T-cell (primary cell): ENCODE measurements at regions not wholly inside any gene's neighbourhood (a gene's known extent, or its start where the extent isn't known, plus 50 kb on each side); places are given as distances from the start of the nearest gene placed in this dataset.

Source experiments
- ATAC-seq, 4 experiments: fragments of 200-7000 bp in 3 of 4; fragments of 150-1000 bp in 1 of 4; cut with Tn5 transposase; replicated peaks in 1 of 4; 1 replicate in 3 of 4; 2 replicates in 1 of 4; pipeline ENCODE4 v1.10.0; 2021; ENCODE audit warnings: moderate library complexity in 3 of 4, mild to moderate bottlenecking in 2 of 4, moderate number of reproducible peaks in 1 of 4
- CTCF ChIA-PET, 2 donors: fragments of 300-600 bp; sonication (Branson Sonifier 250); formaldehyde crosslinking; loops; one replicate each; lab custom pipeline; 2022; ENCODE audit warnings: antibody characterized with exemption in 2 of 2; lab: Charles Lee
- POLR2A ChIA-PET, 2 donors: fragments of 300-600 bp; sonication (Branson Sonifier 250); formaldehyde crosslinking; loops; one replicate each; lab custom pipeline; 2022; ENCODE audit warnings: antibody characterized with exemption in 2 of 2; lab: Charles Lee
- DNase-seq, 35 experiments: peaks; one replicate each; pipeline versions ENCODE4 v3.0.0 to v3.0.0-alpha.2; 2013 to 2023
- H3K27ac ChIP-seq: one replicate; pipeline ENCODE4 v1.5.1; 2013; ENCODE audit warnings: low read length
- H3K27me3 ChIP-seq, 2 experiments: replicated peaks in 1 of 2; 1 replicate in 1 of 2; 2 replicates in 1 of 2; pipeline versions ENCODE4 v1.6.1 to v1.7.0; 2013; ENCODE audit warnings: low read length in 1 of 2, mixed read lengths in 1 of 2; ENCODE audit not compliant: control insufficient read depth in 2 of 2, insufficient read depth in 2 of 2; ENCODE audit errors: extremely low read depth in 1 of 2
- H3K36me3 ChIP-seq, 2 donors: 1 replicate in 1 of 2; 2 replicates in 1 of 2; pipeline versions ENCODE4 v1.6.1 to v1.7.0; 2013; ENCODE audit warnings: low read length in 1 of 2; ENCODE audit not compliant: control insufficient read depth in 2 of 2, insufficient read depth in 1 of 2; ENCODE audit errors: extremely low read depth in 1 of 2
- H3K4me1 ChIP-seq, 2 experiments: 1 replicate in 1 of 2; 2 replicates in 1 of 2; pipeline versions ENCODE4 v1.6.1 to v1.7.0; 2013; ENCODE audit warnings: low read length in 2 of 2, mixed read lengths in 1 of 2; ENCODE audit not compliant: insufficient read depth in 2 of 2, control insufficient read depth in 1 of 2; ENCODE audit errors: extremely low read depth in 1 of 2
- H3K4me3 ChIP-seq, 2 donors: 1 replicate in 1 of 2; 2 replicates in 1 of 2; pipeline versions ENCODE4 v1.5.1 to v1.7.0; 2013; ENCODE audit warnings: mild to moderate bottlenecking in 2 of 2, low read length in 1 of 2, moderate library complexity in 1 of 2; ENCODE audit not compliant: control insufficient read depth in 1 of 2; ENCODE audit errors: extremely low read depth in 1 of 2
- H3K9me3 ChIP-seq: 2 replicates; pipeline ENCODE4 v1.7.0; 2013
- H3K27ac Mint-ChIP-seq, 2 donors: one replicate each; pipeline ENCODE4 v1.8.0; 2020 to 2021; ENCODE audit warnings: mild to moderate bottlenecking in 2 of 2, mixed read lengths in 2 of 2
- H3K27me3 Mint-ChIP-seq, 2 donors: one replicate each; pipeline ENCODE4 v1.8.0; 2021 to 2022; ENCODE audit warnings: mixed read lengths in 2 of 2
- H3K36me3 Mint-ChIP-seq: one replicate; pipeline ENCODE4 v1.8.0; 2021; ENCODE audit warnings: mixed read lengths
- H3K4me1 Mint-ChIP-seq, 3 donors: one replicate each; pipeline ENCODE4 v1.8.0; 2020 to 2022; ENCODE audit warnings: mixed read lengths in 3 of 3, mild to moderate bottlenecking in 1 of 3
- H3K4me3 Mint-ChIP-seq, 3 donors: one replicate each; pipeline ENCODE4 v1.8.0; 2020 to 2022; ENCODE audit warnings: mild to moderate bottlenecking in 3 of 3, mixed read lengths in 3 of 3, moderate library complexity in 3 of 3
- H3K9me3 Mint-ChIP-seq, 3 donors: one replicate each; pipeline ENCODE4 v1.8.0; 2020 to 2022; ENCODE audit warnings: mixed read lengths in 3 of 3
- WGBS: methylation state at CpG from one replicate; pipeline ENCODE4 v1.1.5; 2013; ENCODE audit warnings: missing lambda C conversion rate; ENCODE audit not compliant: insufficient coverage; 5-methylcytosine and 5-hydroxymethylcytosine counted together

GRCh38 chr2:8488001-8488738, 193.7 kb upstream of the ID2 start:
- H3K27me3 Mint-ChIP-seq, result peaks cover 0 to 3% of the 10 kb centered on the region in 2 donors
- Histone ChIP-seq H3K36me3 (no peaks in the 10 kb centered on the region), H3K27me3 (no peaks in the 10 kb centered on the region), H3K4me1 (peaks cover 0 to 53% of the 10 kb centered on the region in 2 experiments), H3K4me3 (peak overlapping the region in 1 of 2 donors; percentile 50), H3K27ac (peak overlapping the region; percentile 97), H3K9me3 (no peaks in the 10 kb centered on the region)
- peaks cover 30 to 66% (median 47%) of the 10 kb centered on the region in 3 donors for H3K4me1 Mint-ChIP-seq
- CTCF ChIA-PET, result no interaction called here
- DNase-seq, result peak in 33 of 35 experiments; percentile 38 to 91 (median 70)
- ATAC-seq, result peak; percentile 72 to 95 (median 76)
- POLR2A ChIA-PET, result interaction anchor here in 1 of 2 donors (1.0 kb wide), 1 partner anchor 194 kb away, joined by 5 read pairs; the partner anchor contains the start of gene ID2
- no peaks in the 10 kb centered on the region for H3K9me3 Mint-ChIP-seq
- no peaks in the 10 kb centered on the region for H3K36me3 Mint-ChIP-seq
- peak overlapping the region; percentile 77 to 81 (median 79) for H3K4me3 Mint-ChIP-seq
- peak overlapping the region; percentile 90 to 93 for H3K27ac Mint-ChIP-seq
- 22% methylated on average over 18 of the region's 23 CpGs for WGBS

- Histone ChIP-seq H3K4me1 (peaks cover 0 to 49% of the 10 kb centered on the region in 2 experiments), H3K27ac (peak overlapping the region; percentile 97), H3K36me3 (no peaks in the 10 kb centered on the region), H3K4me3 (no peak overlapping the region), H3K9me3 (no peaks in the 10 kb centered on the region), H3K27me3 (no peaks in the 10 kb centered on the region)
- POLR2A ChIA-PET, result no interaction called here
- ATAC-seq (no peak), DNase-seq (no peak)
- CTCF ChIA-PET, result no interaction called here
- WGBS, result 84% methylated on average over 3 of the region's 7 CpGs
- peak overlapping the region; percentile 77 to 81 (median 79) for H3K4me3 Mint-ChIP-seq
- H3K4me1 Mint-ChIP-seq, result peaks cover 29 to 62% (median 46%) of the 10 kb centered on the region in 3 donors
- peak overlapping the region; percentile 90 to 93 for H3K27ac Mint-ChIP-seq
- no peaks in the 10 kb centered on the region for H3K36me3 Mint-ChIP-seq
- no peaks in the 10 kb centered on the region for H3K9me3 Mint-ChIP-seq
- peaks cover 0 to 3% of the 10 kb centered on the region in 2 donors for H3K27me3 Mint-ChIP-seq
These were observed 192.6 kb upstream of the ID2 start for GRCh38 chr2:8489221-8489620.

- no peak for ATAC-seq
- DNase-seq, result no peak
- H3K4me1 Mint-ChIP-seq, result peaks cover 29 to 58% (median 43%) of the 10 kb centered on the region in 3 donors
- no peaks in the 10 kb centered on the region for H3K36me3 Mint-ChIP-seq
- Histone ChIP-seq H3K27ac (peak overlapping the region; percentile 97), H3K4me3 (no peak overlapping the region), H3K4me1 (peaks cover 0 to 46% of the 10 kb centered on the region in 2 experiments), H3K9me3 (no peaks in the 10 kb centered on the region), H3K27me3 (no peaks in the 10 kb centered on the region), H3K36me3 (no peaks in the 10 kb centered on the region)
- peak overlapping the region; percentile 75 to 93 for H3K27ac Mint-ChIP-seq
- peaks cover 0 to 3% of the 10 kb centered on the region in 2 donors for H3K27me3 Mint-ChIP-seq
- 100% methylated on average over 1 of the region's 8 CpGs for WGBS
- H3K4me3 Mint-ChIP-seq, result no peak overlapping the region
- no peaks in the 10 kb centered on the region for H3K9me3 Mint-ChIP-seq
- ChIA-PET POLR2A (no interaction called here), CTCF (no interaction called here)
These were observed 192.1 kb upstream of the ID2 start for GRCh38 chr2:8489751-8490150.

GRCh38 chr2:8490166-8490721, 191.6 kb upstream of the ID2 start:
- Mint-ChIP-seq H3K36me3 (no peaks in the 10 kb centered on the region), H3K9me3 (no peaks in the 10 kb centered on the region), H3K4me3 (no peak overlapping the region), H3K4me1 (peaks cover 29 to 54% (median 42%) of the 10 kb centered on the region in 3 donors), H3K27me3 (peaks cover 0 to 3% of the 10 kb centered on the region in 2 donors), H3K27ac (peak overlapping the region; percentile 8 to 75)
- WGBS, result no CpG with 5 or more reads among the region's 2 CpGs
- ChIA-PET POLR2A (interaction anchor here in 1 of 2 donors (0.6 kb wide), 1 partner anchor 895 kb away, joined by 3 read pairs; no protein-coding TSS in a partner anchor), CTCF (interaction anchor here in 1 of 2 donors (0.6 kb wide), 1 partner anchor 37 kb away, joined by 4 read pairs; no protein-coding TSS in a partner anchor)
- Histone ChIP-seq H3K27ac (peak overlapping the region; percentile 97), H3K36me3 (no peaks in the 10 kb centered on the region), H3K9me3 (no peaks in the 10 kb centered on the region), H3K27me3 (no peaks in the 10 kb centered on the region), H3K4me1 (peaks cover 0 to 42% of the 10 kb centered on the region in 2 experiments), H3K4me3 (no peak overlapping the region)
- ATAC-seq (no peak), DNase-seq (no peak)

GRCh38 chr2:8491296-8492027, 190.4 kb upstream of the ID2 start:
- no peak for ATAC-seq

GRCh38 chr2:8494151-8494550, 187.7 kb upstream of the ID2 start:
- Mint-ChIP-seq H3K4me3 (no peak overlapping the region), H3K27ac (no peak overlapping the region), H3K27me3 (no peaks in the 10 kb centered on the region), H3K4me1 (peaks cover 0 to 18% (median 7%) of the 10 kb centered on the region in 3 donors), H3K9me3 (no peaks in the 10 kb centered on the region), H3K36me3 (no peaks in the 10 kb centered on the region)
- Histone ChIP-seq H3K4me3 (no peak overlapping the region), H3K4me1 (peaks cover 0 to 13% of the 10 kb centered on the region in 2 experiments), H3K27ac (no peak overlapping the region), H3K27me3 (no peaks in the 10 kb centered on the region), H3K36me3 (no peaks in the 10 kb centered on the region), H3K9me3 (no peaks in the 10 kb centered on the region)
- DNase-seq (no peak), ATAC-seq (no peak)
- WGBS, result 98% methylated on average over 5 of the region's 9 CpGs
- POLR2A ChIA-PET, result no interaction called here
- CTCF ChIA-PET, result no interaction called here

More at GRCh38 chr2:8491296-8492027, 190.4 kb upstream of the ID2 start:
- peaks cover 0 to 1% of the 10 kb centered on the region in 2 donors for H3K27me3 Mint-ChIP-seq
- peaks cover 0 to 39% of the 10 kb centered on the region in 2 experiments for H3K4me1 ChIP-seq
- no peak for DNase-seq
- H3K27me3 ChIP-seq, result no peaks in the 10 kb centered on the region
- no peak overlapping the region for H3K4me3 Mint-ChIP-seq
- WGBS, result 94% methylated on average over 16 of the region's 17 CpGs
- no peak overlapping the region for H3K27ac ChIP-seq
- H3K36me3 ChIP-seq, result no peaks in the 10 kb centered on the region
- H3K9me3 Mint-ChIP-seq, result no peaks in the 10 kb centered on the region
- no peak overlapping the region for H3K27ac Mint-ChIP-seq
- peaks cover 22 to 42% (median 30%) of the 10 kb centered on the region in 3 donors for H3K4me1 Mint-ChIP-seq
- no peaks in the 10 kb centered on the region for H3K36me3 Mint-ChIP-seq
- ChIA-PET CTCF (no interaction called here), POLR2A (interaction anchor here in 1 of 2 donors (0.7 kb wide), 1 partner anchor 27 kb away, joined by 4 read pairs; no protein-coding TSS in a partner anchor)
- H3K9me3 ChIP-seq, result no peaks in the 10 kb centered on the region
- H3K4me3 ChIP-seq, result no peak overlapping the region
